H9 (cell line): ENCODE measurements at regions not wholly inside any gene's neighbourhood (a gene's known extent, or its start where the extent isn't known, plus 50 kb on each side); places are given as distances from the start of the nearest gene placed in this dataset.
"Not testable (repeated sequence)": the region's sequence is repeated elsewhere in the genome, so short reads cannot be mapped to it uniquely, and the experiment has no call there.

Experiments used
- DNase-seq: peaks from one replicate; pipeline ENCODE4 v3.0.0-alpha.2; 2017
- H2AFZ ChIP-seq: one replicate; pipeline ENCODE4 v1.6.1; 2013; ENCODE audit warnings: mild to moderate bottlenecking, low read length, control low read depth, moderate library complexity
- H2AK5ac ChIP-seq: 2 replicates; pipeline ENCODE4 v1.6.1; 2013; ENCODE audit warnings: low read length, control low read depth, mixed read lengths; ENCODE audit not compliant: insufficient read length
- H2BK120ac ChIP-seq: one replicate; pipeline ENCODE4 v1.6.1; 2013; ENCODE audit warnings: low read depth, mild to moderate bottlenecking, low read length, control low read depth, inconsistent platforms; ENCODE audit not compliant: poor library complexity, severe bottlenecking
- H2BK12ac ChIP-seq: 2 replicates; pipeline ENCODE4 v1.6.1; 2013; ENCODE audit warnings: low read length, control low read depth, mixed read lengths, low read depth; ENCODE audit not compliant: insufficient read length
- H2BK15ac ChIP-seq: 2 replicates; pipeline ENCODE4 v1.6.1; 2013; ENCODE audit warnings: low read depth, low read length, control low read depth
- H2BK20ac ChIP-seq: one replicate; pipeline ENCODE4 v1.6.1; 2013; ENCODE audit warnings: low read depth, mild to moderate bottlenecking, low read length, control low read depth, inconsistent platforms; ENCODE audit not compliant: poor library complexity, severe bottlenecking
- H2BK5ac ChIP-seq: 2 replicates; pipeline ENCODE4 v1.6.1; 2013; ENCODE audit warnings: low read length, control low read depth, mixed read lengths; ENCODE audit not compliant: insufficient read length
- H3K14ac ChIP-seq: 2 replicates; pipeline ENCODE4 v1.6.1; 2013; ENCODE audit warnings: low read length, control low read depth; ENCODE audit not compliant: insufficient read depth
- H3K18ac ChIP-seq: 2 replicates; pipeline ENCODE4 v1.6.1; 2013; ENCODE audit warnings: low read depth, mild to moderate bottlenecking, mixed read lengths, low read length, control low read depth; ENCODE audit not compliant: insufficient read length
- H3K23ac ChIP-seq: 2 replicates; pipeline ENCODE4 v1.6.1; 2013; ENCODE audit warnings: low read length, control low read depth, mixed read lengths, low read depth; ENCODE audit not compliant: insufficient read length
- H3K23me2 ChIP-seq: 2 replicates; pipeline ENCODE4 v1.6.1; 2013; ENCODE audit warnings: low read depth, mild to moderate bottlenecking, mixed read lengths, low read length, control low read depth; ENCODE audit not compliant: insufficient read length, poor library complexity, severe bottlenecking
- H3K27ac ChIP-seq: 2 replicates; pipeline ENCODE4 v1.5.1; 2013; ENCODE audit warnings: low read length, control low read depth, mixed read lengths, low read depth; ENCODE audit not compliant: insufficient read length
- H3K27me3 ChIP-seq: 2 replicates; pipeline ENCODE4 v1.6.1; 2013; ENCODE audit warnings: low read length, control low read depth, inconsistent platforms; ENCODE audit not compliant: insufficient read depth
- H3K4ac ChIP-seq: 2 replicates; pipeline ENCODE4 v1.6.1; 2013; ENCODE audit warnings: low read depth, mild to moderate bottlenecking, control low read depth, inconsistent platforms, low read length, moderate library complexity
- H3K4me1 ChIP-seq: 2 replicates; pipeline ENCODE4 v1.6.1; 2013; ENCODE audit warnings: low read length, control low read depth, inconsistent platforms; ENCODE audit not compliant: insufficient read depth
- H3K4me2 ChIP-seq: 2 replicates; pipeline ENCODE4 v1.6.1; 2013; ENCODE audit warnings: low read length, control low read depth, mixed read lengths; ENCODE audit not compliant: insufficient read length, insufficient read depth
- H3K56ac ChIP-seq: 2 replicates; pipeline ENCODE4 v1.6.1; 2013; ENCODE audit warnings: low read depth, mild to moderate bottlenecking, mixed read lengths, low read length, control low read depth; ENCODE audit not compliant: insufficient read length
- H3K79me1 ChIP-seq: 2 replicates; pipeline ENCODE4 v1.6.1; 2013; ENCODE audit warnings: low read depth, mild to moderate bottlenecking, moderate library complexity, low read length, control low read depth, inconsistent platforms; ENCODE audit not compliant: insufficient read depth, poor library complexity, severe bottlenecking
- H3K79me2 ChIP-seq: 2 replicates; pipeline ENCODE4 v1.6.1; 2013; ENCODE audit warnings: low read length, control low read depth, inconsistent platforms; ENCODE audit not compliant: insufficient read depth
- H3K9ac ChIP-seq: 2 replicates; pipeline ENCODE4 v1.6.1; 2013; ENCODE audit warnings: low read length, control low read depth, mixed read lengths; ENCODE audit not compliant: insufficient read length; ENCODE audit errors: extremely low read depth
- H3K9me3 ChIP-seq: one replicate; pipeline ENCODE4 v1.6.1; 2013; ENCODE audit warnings: low read depth, low read length, inconsistent platforms; ENCODE audit not compliant: control insufficient read depth
- H3T11ph ChIP-seq: one replicate; pipeline ENCODE4 v1.6.1; 2013; ENCODE audit warnings: mild to moderate bottlenecking, low read length, control low read depth, inconsistent platforms
- H4K20me1 ChIP-seq: one replicate; pipeline ENCODE4 v1.6.1; 2013; ENCODE audit not compliant: control insufficient read depth, insufficient read length, insufficient read depth
- H4K5ac ChIP-seq: 2 replicates; pipeline ENCODE4 v1.6.1; 2013; ENCODE audit warnings: low read depth, mild to moderate bottlenecking, mixed read lengths, low read length, control low read depth; ENCODE audit not compliant: insufficient read length
- H4K8ac ChIP-seq: replicated peaks from 2 replicates; pipeline ENCODE4 v1.6.1; 2013; ENCODE audit warnings: low read length, control low read depth, mixed read lengths, low read depth; ENCODE audit not compliant: insufficient read length
- H4K91ac ChIP-seq: 2 replicates; pipeline ENCODE4 v1.6.1; 2013; ENCODE audit warnings: low read depth, mild to moderate bottlenecking, moderate library complexity, mixed read lengths, low read length, control low read depth; ENCODE audit not compliant: insufficient read length
- H3K27ac Mint-ChIP-seq, 3 experiments: 2 replicates in 2 of 3; 3 replicates in 1 of 3; pipeline ENCODE4 v1.8.0; 2020 to 2021; ENCODE audit warnings: mixed read lengths in 3 of 3, mild to moderate bottlenecking in 1 of 3, moderate library complexity in 1 of 3
- H3K27me3 Mint-ChIP-seq: 2 replicates; pipeline ENCODE4 v1.8.0; 2021; ENCODE audit warnings: low read depth, mild to moderate bottlenecking, moderate library complexity, mixed read lengths
- H3K36me3 Mint-ChIP-seq, 3 experiments: 2 replicates in 2 of 3; 3 replicates in 1 of 3; pipeline ENCODE4 v1.8.0; 2020 to 2021; ENCODE audit warnings: low read depth in 3 of 3, mixed read lengths in 3 of 3; ENCODE audit not compliant: insufficient read depth in 1 of 3
- H3K4me1 Mint-ChIP-seq, 2 experiments: 2 replicates each; pipeline ENCODE4 v1.8.0; 2020; ENCODE audit warnings: mixed read lengths in 2 of 2
- H3K4me3 Mint-ChIP-seq, 2 experiments: 2 replicates in 1 of 2; 3 replicates in 1 of 2; pipeline ENCODE4 v1.8.0; 2020 to 2021; ENCODE audit warnings: mild to moderate bottlenecking in 2 of 2, mixed read lengths in 2 of 2, moderate library complexity in 1 of 2
- H3K9me3 Mint-ChIP-seq, 2 experiments: 2 replicates in 1 of 2; 3 replicates in 1 of 2; pipeline ENCODE4 v1.8.0; 2020; ENCODE audit warnings: mild to moderate bottlenecking in 2 of 2, mixed read lengths in 2 of 2, moderate library complexity in 1 of 2
- CTCF ChIP-seq: fragments of 200-600 bp; sonication (generic); conservative IDR thresholded peaks from 3 replicates; pipeline ENCODE4 v1.8.0; 2021; ENCODE audit warnings: antibody characterized with exemption, mild to moderate bottlenecking
- WGBS: extraction: QIAGEN DNeasy Blood & Tissue Kit; methylation state at CpG from one replicate; pipeline ENCODE4 v1.1.7; 2013; ENCODE audit warnings: missing lambda C conversion rate, low lambda C conversion rate, mixed read lengths; ENCODE audit not compliant: insufficient read length; ENCODE audit errors: extremely low coverage; 5-methylcytosine and 5-hydroxymethylcytosine counted together

GRCh38 chr20:40875116-40876085 is 153.2 kb upstream of the TOP1 start:
- H3K36me3 Mint-ChIP-seq: no peaks in the 10 kb centered on the region; a peak in 2 of 7 replicates
- H3K27me3 ChIP-seq: no peaks in the 10 kb centered on the region
- H2AK5ac ChIP-seq: no peak overlapping the region
- H3K4ac ChIP-seq: no peak overlapping the region
- H4K8ac ChIP-seq: no peak overlapping the region
- peaks cover 6% of the 10 kb centered on the region for H3K27me3 Mint-ChIP-seq
- no peak overlapping the region for H2AFZ ChIP-seq
- no peak overlapping the region for H3K23ac ChIP-seq
- H3K27ac ChIP-seq: no peak overlapping the region
- no peak overlapping the region for H2BK15ac ChIP-seq
- no peaks in the 10 kb centered on the region for H3K79me1 ChIP-seq
- WGBS: no CpG with 5 or more reads among the region's 9 CpGs
- H2BK20ac ChIP-seq: no peak overlapping the region
- DNase-seq: no peak
- H3K79me2 ChIP-seq: no peaks in the 10 kb centered on the region
- no peak for TF ChIP-seq CTCF
- no peak overlapping the region for H2BK5ac ChIP-seq
- H3K4me1 Mint-ChIP-seq: peaks cover under 1 to 3% of the 10 kb centered on the region in 2 experiments; a peak in 2 of 4 replicates
- H3T11ph ChIP-seq: no peak overlapping the region
- no peaks in the 10 kb centered on the region for H3K9me3 ChIP-seq
- no peak overlapping the region for H3K56ac ChIP-seq
- no peak overlapping the region for H2BK12ac ChIP-seq
- H2BK120ac ChIP-seq: no peak overlapping the region
- no peaks in the 10 kb centered on the region for H3K4me1 ChIP-seq
- no peak overlapping the region for H3K14ac ChIP-seq
- H3K18ac ChIP-seq: no peak overlapping the region
- no peak overlapping the region for H3K4me3 Mint-ChIP-seq
- H3K9me3 Mint-ChIP-seq: peaks cover 0 to 3% of the 10 kb centered on the region in 2 experiments; a peak in 2 of 5 replicates
- no peak overlapping the region for H3K9ac ChIP-seq
- no peak overlapping the region for H3K27ac Mint-ChIP-seq
- H4K5ac ChIP-seq: no peak overlapping the region
- no peak overlapping the region for H4K91ac ChIP-seq
- H3K4me2 ChIP-seq: no peak overlapping the region
- H3K23me2 ChIP-seq: no peaks in the 10 kb centered on the region
- no peaks in the 10 kb centered on the region for H4K20me1 ChIP-seq

GRCh38 chr20:40878099-40878498 is 150.5 kb upstream of the TOP1 start:
- not testable (repeated sequence) for H3K4me1 Mint-ChIP-seq, H2BK15ac ChIP-seq, H3K27me3 ChIP-seq, H4K91ac ChIP-seq, H4K20me1 ChIP-seq, H2AFZ ChIP-seq, H2BK5ac ChIP-seq, H3K79me2 ChIP-seq, H3K4me1 ChIP-seq, H2BK20ac ChIP-seq, DNase-seq, H2BK120ac ChIP-seq, H3K9me3 ChIP-seq, H3T11ph ChIP-seq, H3K36me3 Mint-ChIP-seq, H3K4me3 Mint-ChIP-seq, H3K56ac ChIP-seq, H3K27ac ChIP-seq, H3K27ac Mint-ChIP-seq, H4K8ac ChIP-seq, H3K4me2 ChIP-seq, H2BK12ac ChIP-seq, H3K4ac ChIP-seq, H3K27me3 Mint-ChIP-seq, H4K5ac ChIP-seq, H3K23me2 ChIP-seq, H2AK5ac ChIP-seq, H3K79me1 ChIP-seq, H3K18ac ChIP-seq, H3K14ac ChIP-seq, H3K9ac ChIP-seq, H3K23ac ChIP-seq
- no CpG with 5 or more reads among the region's 1 CpG for WGBS
- peaks cover 12 to 15% of the 10 kb centered on the region in 2 experiments for H3K9me3 Mint-ChIP-seq
